ENCODE measurements at regions not wholly inside any gene's neighbourhood (a gene's known extent, or its start where the extent isn't known, plus 50 kb on each side); places are given as distances from the start of the nearest gene placed in this dataset.
"Not testable (repeated sequence)": the region's sequence is repeated elsewhere in the genome, so short reads cannot be mapped to it uniquely, and the experiment has no call there.

DNA sequence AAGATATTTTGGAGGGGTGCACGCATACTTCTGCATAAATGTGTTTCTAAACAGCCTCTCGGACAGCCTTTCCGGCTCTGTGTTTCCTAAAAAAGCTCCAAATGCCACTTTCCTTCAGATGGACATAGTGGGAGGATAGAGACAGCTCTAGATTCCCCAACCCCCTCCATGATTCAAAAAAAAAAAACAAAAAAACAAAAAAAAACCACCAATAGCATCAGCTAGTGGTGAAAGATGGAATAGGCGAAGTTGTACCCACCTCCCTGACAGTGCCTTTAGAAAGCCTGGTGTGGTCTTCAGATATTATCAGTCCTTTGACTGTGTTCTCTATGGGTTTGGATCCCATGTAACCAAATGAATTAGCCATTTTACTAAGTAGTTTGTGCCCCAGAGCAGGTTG, 94.1 kb downstream of the PHETA1 start:
- in situ Hi-C loops (cut with HindIII; ENCODE audit: low sequenced_read_pairs), result no loop called here

DNA sequence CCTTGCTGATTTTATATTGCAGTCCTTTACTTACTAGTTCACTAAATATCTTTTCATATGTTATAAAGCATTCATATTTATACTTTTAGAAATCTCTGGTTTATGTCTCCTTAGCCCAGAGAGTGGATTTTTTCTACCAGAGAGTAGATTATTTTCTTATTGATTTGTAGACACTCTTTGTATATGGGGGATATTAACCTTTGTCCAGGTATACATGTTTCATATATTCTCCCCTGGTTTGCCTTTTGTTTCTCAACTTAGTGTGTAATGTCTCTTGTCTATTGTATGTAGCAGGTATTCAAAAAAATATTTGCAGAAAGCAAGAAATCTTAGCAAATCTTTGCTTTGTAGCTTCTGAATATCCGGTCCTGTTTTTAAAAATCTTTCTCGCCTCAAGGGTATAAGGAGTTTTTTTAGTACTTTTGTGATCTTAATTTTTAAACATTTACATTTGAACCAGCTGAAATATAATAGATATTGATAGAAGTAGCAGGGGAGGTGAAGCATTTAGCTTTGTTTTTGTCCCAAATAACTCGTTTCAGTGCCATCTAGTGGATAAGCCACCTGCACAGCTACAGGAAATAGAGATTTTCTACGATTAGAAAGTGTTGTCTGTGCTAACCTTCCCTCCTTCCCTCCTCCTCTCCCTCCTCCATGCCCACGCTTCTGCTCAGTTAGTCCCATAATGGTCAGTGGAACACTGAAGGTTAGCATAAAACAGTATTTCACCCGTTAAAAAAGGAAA, 97.0 kb downstream of the PHETA1 start:
- in situ Hi-C loops (cut with HindIII; ENCODE audit: low sequenced_read_pairs), result no loop called here

DNA sequence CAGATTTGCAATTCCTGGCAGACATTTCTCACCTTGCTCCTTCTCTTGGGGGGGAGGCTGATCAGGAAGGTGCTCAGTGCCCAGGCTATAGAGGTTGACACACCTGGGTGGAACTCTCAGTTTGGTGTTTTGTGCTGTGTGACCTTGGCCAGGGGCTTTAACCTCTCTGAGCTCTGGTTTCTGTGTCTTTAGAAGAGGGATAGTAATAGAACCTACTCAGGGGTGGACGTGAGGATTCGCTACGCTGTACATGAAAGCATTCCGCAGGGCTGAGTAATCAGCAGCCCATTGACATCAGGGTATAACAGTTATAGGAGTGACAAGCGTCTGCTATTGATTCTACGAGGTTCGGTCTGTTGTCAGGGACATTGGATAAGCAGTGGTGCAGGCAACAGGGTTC, 98.1 kb downstream of the PHETA1 start:
- in situ Hi-C loops (cut with HindIII; ENCODE audit: low sequenced_read_pairs), result no loop called here

DNA sequence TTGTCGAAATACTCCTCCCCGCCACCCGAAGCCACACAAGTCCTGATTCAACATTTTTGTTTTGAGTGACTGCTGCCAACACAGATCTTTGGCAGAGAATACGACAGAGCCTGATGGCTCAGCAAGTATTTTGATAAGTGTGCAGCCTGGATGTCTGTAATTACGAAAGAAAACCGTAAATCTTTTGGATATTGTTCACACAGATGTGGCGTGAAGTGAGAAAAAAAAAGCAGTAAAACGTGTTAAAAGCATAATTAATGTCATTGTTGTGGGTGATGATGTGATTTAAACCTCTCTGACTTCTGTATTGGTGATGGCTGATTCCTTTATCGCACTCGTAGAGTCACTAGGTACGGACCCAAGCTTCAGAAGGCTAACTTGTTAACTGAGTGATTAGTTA, 98.7 kb downstream of the PHETA1 start:
- in situ Hi-C loops (cut with HindIII; ENCODE audit: low sequenced_read_pairs), result no loop called here

DNA sequence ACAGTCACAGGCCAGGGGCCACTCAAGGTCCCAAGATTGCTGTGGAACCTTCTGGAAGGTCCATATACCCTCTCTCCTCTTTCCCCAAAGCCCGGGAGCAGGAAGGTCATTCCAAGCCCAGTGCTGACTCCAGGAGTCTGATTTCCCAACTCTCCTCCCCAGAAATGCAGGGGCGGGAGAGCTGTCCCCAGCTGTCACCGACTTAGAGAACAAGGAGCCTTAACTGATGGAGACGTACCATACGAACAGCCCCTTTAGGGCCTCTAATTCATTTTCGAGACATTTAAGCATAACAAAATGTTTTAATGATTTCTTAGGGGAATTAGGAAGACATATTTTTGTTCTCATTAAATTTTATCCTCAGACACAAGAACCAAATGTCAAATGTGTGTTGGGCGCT, 99.2 kb downstream of the PHETA1 start:
- in situ Hi-C loops (cut with HindIII; ENCODE audit: low sequenced_read_pairs), result no loop called here

DNA sequence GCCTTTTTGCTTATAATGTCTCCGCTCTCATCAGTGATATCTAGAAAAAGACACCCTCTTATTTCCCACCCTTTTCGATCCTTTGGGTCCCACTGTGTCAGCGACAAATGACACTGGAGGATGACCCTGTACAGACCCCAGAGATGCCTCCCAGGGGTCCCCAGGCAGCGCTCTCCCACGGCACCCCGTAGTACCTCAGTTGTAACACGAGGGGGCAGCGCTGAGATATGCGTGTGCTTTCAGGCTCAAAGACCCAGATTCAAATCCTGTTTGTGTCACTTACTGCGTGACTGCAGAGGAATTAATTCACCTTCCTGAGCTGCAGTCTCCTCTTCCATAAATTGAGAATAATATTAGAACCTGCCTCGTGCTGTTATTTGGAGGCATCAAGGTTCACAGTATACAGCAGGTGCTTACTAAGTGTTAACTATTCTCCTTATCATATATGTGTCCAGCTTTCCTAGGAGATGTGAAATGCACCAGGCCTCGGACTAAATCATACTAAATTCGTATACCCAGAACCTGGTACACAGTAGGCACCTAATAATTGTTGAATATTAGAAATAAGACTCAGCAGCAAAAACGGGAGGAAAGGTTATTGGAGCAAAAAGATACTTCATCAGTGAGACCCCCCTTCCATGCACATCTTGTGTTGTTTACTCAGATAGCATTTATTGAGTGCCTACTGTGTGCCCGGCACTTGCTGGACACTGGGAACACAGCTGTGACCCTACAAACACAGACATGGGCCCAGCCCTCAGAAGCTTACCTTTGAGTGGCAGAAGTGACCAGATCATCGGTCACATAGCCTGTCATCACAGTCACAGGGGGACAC, 99.9 kb downstream of the PHETA1 start:
- in situ Hi-C loops (cut with HindIII; ENCODE audit: low sequenced_read_pairs), result no loop called here

DNA sequence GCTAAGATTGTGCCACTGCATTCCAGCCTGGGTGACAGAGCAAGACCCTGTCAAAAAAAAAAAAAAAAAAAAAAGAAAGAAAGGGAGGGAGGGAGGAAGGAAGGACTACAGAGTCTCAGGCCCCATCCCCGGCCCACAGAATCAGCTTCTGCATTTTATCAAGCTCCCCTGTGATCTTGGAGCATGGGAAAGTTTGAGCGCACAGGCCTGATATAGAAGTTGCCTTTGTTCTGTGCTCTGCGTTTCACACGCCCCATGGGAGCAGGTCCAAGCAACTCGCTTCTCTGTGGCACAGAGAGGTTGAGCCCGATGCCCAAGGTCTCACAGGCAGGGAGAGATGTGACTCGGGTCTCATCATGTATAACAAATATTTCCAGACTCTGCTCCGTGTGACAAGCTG, 101.8 kb downstream of the PHETA1 start:
- in situ Hi-C loops (cut with HindIII; ENCODE audit: low sequenced_read_pairs), result no loop called here

DNA sequence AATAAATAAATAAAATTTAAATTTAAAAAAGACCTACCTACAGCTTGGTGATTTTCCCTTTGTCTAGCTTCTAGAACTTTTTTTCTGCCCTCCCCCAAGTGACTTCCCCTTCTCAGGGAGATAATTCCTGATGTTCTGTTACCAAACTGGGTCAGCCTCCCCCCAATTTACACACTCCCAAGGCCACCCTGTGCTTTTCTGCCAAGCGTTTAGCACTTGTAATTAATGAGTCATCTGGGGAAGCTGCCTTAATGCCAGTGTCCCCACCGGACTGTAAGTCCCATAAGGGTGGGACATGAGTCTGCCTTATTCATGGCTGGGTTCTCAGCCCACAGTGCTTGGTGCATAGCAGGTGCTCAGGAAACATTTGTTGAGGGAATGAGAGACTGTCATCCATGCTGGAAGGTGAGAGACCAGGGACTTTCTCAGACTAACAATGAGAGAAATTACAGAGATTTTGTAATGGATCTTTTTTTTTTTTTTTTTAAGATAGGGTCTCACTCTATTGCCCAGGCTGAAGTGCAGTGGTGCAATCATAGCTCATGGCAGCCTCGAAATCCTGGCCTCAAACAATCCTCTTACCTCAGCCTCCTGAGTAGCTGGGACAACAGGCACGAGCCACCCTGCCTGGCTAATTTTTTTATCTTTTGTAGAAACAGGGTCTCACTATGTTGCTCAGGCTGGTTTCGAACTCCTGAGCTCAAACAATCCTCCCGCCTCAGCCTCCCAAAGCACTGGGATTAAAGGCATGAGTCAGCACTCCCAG, 106.8 kb downstream of the PHETA1 start:
- in situ Hi-C loops (cut with HindIII; ENCODE audit: low sequenced_read_pairs), result no loop called here

DNA sequence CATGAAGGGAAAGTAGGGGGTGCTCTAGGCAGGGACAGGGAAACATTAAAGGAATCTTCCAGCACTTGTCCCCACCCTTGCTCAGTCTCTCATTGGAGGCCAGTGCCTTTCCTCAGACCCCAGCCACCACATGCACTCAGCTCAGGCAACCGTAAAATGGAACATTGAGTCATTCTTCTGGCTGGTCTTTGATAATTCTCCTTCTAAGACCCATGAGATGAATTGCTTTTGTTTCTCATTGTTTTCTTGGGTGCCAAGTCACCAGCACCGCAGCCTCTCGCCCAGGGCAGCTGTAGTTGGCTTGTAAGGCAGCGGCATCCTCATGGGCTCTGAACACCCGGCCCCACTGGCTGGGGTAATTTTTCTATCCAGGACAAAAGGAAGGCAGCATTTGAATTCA, 108.2 kb downstream of the PHETA1 start:
- in situ Hi-C loops (cut with HindIII; ENCODE audit: low sequenced_read_pairs), result no loop called here

DNA sequence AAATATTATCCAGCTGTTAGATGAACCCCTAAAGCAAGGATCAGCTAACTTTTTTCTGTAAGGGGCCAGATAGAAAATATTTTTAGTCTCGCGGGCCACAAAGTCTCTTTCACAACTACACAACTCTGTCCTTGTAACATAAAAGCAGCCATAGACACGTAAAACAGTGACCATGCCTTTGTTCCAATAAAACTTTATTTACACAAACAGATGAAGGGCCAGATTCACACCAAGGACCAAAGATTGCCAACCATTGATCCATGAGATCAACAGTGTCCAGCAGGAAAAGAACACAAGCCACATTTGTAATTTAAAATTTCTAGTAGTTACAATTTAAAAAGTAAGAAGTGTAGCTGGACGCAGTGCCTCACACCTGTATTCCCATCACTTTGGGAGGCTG, 109.7 kb downstream of the PHETA1 start:
- in situ Hi-C loops (cut with HindIII; ENCODE audit: low sequenced_read_pairs), result no loop called here

DNA sequence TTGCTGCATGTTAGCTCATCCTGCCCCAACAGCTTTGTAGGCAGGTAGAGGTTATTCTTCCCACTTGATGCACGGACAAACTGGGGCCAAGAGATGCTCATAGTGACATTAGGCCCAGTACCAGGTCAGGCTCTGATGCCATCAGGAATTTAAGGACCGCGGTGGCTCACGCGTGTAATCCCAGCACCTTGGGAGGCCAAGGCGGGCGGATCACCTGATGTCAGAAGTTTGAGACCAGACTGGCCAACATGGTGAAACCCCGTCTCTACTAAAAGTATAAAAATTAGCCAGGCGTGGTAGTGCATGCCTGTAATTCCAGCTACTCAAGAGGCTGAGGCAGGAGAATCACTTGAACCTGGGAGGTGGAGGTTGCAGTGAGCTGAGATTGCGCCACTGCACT, 110.8 kb downstream of the PHETA1 start:
- in situ Hi-C loops (cut with HindIII; ENCODE audit: low sequenced_read_pairs), result not testable (repeated sequence)

DNA sequence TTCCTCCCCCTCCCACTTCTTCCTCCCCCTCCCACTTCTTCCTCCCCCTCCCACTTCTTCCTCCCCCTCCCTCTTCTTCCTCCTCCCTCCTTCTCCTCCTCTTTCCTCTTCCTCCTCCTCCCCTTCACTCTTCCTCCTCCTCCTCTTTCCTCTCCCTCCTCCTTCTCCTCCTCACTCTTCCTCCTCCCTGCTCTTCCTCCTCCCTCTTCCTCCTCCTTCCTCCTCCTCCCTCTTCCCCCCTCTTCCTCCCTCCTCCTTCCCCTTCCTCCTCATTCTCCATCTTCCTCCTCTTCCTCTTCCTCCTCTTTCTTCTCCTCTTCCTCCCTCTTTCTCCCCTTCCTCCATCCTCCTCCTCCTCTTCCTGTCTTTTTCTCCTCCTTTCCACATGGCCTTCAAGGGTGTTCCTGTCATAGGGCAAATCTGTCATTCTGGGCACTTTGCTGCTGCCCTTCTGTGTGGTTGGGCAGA, 111.4 kb downstream of the PHETA1 start:
- in situ Hi-C loops (cut with HindIII; ENCODE audit: low sequenced_read_pairs), result no loop called here

DNA sequence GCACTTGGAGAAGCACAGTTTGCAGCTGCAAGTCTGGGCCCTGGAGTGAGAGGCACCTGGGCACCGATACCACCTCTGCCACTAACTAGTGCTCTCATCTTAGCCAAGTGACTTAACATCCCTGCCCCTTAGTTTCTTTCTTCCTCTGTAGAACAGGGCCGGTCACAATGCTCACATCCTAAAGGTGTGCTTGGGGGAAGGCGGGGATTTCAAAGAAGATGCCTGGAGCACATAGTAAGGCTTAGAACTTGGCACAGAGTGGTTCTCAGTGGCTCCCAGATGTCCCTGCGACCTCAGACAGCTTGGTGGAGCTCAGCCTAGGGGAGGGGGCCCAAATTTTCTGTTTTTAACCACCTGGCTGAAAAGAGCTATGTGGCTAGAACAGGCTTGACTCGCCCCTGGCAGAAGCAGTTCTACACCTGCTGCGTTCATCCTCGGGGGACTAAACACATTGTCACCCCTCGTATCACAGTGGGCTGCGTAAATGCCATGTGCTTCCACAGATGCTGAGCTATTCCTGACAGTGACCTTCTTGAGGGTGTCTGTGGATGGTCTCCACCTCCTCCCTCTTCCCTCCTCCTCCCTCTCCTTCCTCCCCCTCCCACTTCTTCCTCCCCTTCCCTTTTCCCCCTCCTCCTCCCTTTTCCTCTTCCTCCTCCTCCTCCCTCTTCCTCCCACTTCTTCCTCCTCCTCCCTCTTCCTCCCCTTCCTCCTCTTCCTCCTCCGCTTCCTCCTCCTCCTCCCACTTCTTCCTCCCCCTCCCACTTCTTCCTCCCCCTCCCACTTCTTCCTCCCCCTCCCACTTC, 112.1 kb downstream of the PHETA1 start:
- in situ Hi-C loops (cut with HindIII; ENCODE audit: low sequenced_read_pairs), result no loop called here

DNA sequence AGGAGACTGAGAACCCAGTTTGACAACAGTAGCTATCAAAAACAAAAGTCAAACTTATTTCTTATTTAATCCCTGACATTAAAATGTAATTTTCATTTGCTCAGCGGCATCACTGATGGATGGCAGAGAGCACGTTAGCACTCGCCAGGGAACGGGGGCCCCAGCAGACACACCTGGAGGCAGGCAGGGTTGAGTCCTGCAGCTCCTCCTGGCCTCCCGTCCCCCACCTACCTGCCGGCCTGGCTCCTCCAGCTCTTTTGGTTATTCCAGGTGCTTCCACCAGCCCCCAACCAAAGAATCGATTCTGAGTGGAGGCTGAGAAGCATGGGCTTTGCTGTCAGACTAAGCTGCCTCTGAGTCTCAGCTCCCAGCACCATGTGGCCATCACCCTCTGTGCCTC, 113.6 kb downstream of the PHETA1 start:
- in situ Hi-C loops (cut with HindIII; ENCODE audit: low sequenced_read_pairs), result no loop called here

DNA sequence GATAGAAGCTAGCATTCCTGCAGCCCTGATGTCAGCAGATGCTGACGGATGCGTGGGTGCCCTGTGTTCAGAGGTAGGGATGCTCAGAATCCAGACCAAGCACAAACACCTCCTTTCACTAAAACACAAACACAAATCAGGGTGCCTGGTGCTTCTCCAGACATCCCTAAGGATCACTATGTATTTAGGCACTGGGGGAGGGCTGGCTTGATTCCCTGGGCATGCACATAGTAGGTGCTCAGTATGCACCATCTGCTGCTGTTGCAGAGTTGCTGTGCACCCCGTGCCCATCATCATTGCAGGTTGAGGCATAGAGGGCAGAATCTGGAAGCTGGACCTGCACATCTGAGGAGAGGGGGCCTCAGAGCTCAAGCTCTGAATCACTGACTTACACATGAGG, 114.8 kb downstream of the PHETA1 start:
- in situ Hi-C loops (cut with HindIII; ENCODE audit: low sequenced_read_pairs), result no loop called here

DNA sequence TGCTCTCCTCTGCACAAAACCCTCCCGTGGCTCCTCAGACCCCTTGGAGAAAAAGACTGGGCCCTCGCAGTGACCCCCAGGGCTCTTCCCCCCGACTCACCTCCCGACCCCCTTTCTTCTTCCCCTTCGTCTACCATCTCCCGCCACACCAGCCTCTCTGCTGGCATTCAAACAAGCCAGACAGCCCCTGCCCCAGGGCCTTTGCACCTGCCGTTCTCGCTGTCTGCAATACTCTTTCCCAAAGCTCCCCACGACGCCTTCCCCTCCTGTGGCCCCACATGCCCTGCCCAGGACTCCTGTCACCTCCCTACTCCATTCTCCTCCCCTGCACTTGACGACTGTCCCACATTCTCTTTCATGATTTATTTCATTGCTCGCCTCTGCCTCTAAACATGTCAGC, 115.7 kb downstream of the PHETA1 start:
- in situ Hi-C loops (cut with HindIII; ENCODE audit: low sequenced_read_pairs), result no loop called here

DNA sequence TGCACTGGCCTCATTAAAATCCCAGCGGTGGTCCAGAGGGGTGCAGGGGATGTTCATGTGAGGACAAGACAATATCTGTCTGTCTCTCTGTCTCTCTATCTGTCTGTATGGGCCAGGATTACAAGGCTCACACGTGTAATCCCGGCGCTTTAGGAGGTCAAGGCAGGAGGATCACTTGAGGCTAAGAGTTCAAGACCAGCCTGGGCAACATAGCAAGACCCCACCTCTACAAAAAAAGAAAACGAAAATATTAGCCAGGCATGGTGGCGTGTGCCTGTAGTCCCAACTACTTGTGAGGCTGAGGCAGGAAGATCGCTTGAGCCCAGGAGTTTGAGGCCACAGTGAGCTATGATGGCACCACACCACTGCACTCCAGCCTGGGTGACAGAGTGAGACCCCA, 117.1 kb downstream of the PHETA1 start:
- in situ Hi-C loops (cut with HindIII; ENCODE audit: low sequenced_read_pairs), result no loop called here

DNA sequence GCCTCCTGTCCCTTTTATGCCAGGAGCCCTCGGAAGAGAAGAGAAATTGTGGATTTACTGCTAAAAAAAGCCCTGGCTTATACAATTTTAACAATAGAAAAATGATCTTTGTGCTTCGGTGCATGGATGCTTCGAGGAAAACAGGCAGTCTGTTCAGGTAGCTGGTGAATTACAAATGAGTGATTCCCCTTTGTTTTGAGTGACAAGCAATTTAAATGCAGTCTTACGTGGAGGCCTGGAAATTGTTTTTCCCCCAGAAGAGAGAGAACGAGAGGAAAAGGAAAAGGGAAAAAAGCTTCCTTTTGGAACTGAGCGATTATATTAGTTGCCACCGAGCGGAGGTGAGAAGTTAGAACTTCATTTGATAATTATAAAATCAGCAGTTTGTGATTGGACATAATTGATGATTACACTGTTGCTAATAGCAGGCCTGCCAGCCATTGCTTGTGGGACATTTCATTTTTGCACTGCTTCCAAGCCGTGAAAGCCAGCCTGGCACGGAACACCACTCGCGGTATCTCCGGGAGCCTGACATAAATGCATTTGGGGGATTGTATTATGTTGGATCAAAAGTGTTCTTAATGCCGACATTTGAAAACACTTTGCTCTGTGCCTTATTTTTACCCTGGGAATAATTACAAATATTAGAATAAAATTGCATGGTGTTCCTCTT, 117.7 kb downstream of the PHETA1 start:
- in situ Hi-C loops (cut with HindIII; ENCODE audit: low sequenced_read_pairs), result no loop called here

DNA sequence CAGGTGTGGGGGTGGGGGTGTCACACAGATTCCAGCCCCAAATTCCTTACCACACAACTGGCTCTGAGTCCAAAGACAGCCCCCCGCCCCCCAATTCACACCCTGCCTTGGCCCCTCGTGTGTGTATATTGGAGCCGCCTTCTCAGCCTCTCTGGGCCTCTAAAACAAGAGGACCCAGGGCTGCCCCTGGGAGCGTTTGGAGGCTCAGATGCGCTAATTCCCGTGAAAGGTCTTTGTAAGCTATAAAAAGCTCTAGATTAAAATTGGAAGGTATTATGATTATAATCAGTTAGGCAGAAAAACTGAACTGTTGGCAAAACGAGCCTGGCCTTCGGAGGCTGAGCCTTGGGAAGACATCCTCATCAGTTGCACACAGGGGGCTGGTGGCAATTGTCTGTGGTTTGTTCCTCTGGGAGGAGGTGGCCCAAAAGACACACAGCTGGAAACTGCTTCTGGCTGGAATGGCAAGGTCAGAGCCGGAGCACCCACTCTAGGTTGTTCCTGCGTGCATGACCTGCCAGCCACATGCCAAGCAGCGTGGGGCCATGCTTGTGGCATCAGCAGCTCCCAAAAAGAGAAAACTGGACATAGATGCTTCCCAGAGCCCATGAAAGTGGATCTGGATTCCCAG, 118.5 kb downstream of the PHETA1 start:
- in situ Hi-C loops (cut with HindIII; ENCODE audit: low sequenced_read_pairs), result no loop called here

DNA sequence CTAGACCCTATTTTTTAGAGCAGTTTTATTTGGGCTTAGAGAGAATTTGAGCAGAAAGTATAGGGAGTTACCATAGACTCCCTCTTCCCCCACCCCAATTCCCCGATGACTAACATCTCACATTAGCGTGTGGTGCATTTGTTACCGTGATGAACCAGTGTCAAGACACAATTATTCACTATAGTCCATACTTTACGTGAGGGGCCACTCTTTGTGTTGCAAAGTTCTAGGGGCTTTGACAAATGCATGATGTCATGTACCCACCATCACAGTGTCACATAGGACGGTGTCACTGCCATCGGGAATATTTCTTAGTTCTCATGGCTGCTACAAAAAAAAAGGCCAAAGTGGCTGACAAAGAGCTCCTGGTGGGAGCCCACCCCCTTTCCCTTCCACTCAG, 119.1 kb downstream of the PHETA1 start:
- in situ Hi-C loops (cut with HindIII; ENCODE audit: low sequenced_read_pairs), result no loop called here
